ENCODE measurements at regions not wholly inside any gene's neighbourhood (a gene's known extent, or its start where the extent isn't known, plus 50 kb on each side); places are given as distances from the start of the nearest gene placed in this dataset.

DNA sequence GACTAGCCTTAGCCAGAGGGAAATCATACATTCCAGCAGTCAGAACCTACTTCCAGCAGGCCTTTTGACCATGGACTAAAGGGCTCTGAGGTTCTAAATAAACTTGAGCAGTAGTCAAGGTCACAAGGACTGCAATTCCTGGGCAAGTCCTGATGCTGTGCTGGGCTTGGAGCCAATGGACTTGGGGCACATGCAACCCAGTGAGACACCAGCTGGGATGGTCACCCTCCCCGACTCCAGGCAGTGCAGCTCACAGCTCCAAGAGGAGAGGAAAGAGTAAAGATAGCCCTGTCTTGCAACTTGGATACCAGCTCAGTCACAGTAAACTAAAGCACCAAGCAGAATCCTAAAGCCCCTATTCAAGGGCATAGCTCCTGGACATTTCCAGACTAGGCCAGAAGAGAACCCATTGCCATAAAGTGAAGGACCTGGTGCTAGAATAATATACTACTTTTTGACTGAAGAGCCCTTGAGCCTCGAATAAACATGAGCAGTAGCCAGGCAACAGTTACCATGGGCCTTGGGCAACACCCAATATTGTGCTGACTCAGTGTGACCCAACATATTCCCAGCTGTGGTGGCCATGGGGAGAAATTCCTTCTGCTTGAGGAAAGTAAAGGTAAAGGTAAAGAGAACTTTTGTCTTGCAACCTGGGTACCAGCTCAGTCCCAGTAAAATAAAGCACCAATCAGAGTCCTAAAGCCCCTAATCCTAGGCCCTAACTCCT is 226.2 kb upstream of the CLEC14A start:
- H3K27ac ChIP-seq (ENCODE audit: low read length): no peak overlapping the region
- POLR2A ChIA-PET: no interaction called here
- intact Hi-C loops (cut with micrococcal nuclease; ENCODE audit: unreplicated experiment): no loop called here
- no TSS peak for BruUV-seq (replicated peaks)
- CTCF ChIA-PET: no interaction called here
- ATAC-seq: no peak
- TF ChIP-seq, protein P1, sequence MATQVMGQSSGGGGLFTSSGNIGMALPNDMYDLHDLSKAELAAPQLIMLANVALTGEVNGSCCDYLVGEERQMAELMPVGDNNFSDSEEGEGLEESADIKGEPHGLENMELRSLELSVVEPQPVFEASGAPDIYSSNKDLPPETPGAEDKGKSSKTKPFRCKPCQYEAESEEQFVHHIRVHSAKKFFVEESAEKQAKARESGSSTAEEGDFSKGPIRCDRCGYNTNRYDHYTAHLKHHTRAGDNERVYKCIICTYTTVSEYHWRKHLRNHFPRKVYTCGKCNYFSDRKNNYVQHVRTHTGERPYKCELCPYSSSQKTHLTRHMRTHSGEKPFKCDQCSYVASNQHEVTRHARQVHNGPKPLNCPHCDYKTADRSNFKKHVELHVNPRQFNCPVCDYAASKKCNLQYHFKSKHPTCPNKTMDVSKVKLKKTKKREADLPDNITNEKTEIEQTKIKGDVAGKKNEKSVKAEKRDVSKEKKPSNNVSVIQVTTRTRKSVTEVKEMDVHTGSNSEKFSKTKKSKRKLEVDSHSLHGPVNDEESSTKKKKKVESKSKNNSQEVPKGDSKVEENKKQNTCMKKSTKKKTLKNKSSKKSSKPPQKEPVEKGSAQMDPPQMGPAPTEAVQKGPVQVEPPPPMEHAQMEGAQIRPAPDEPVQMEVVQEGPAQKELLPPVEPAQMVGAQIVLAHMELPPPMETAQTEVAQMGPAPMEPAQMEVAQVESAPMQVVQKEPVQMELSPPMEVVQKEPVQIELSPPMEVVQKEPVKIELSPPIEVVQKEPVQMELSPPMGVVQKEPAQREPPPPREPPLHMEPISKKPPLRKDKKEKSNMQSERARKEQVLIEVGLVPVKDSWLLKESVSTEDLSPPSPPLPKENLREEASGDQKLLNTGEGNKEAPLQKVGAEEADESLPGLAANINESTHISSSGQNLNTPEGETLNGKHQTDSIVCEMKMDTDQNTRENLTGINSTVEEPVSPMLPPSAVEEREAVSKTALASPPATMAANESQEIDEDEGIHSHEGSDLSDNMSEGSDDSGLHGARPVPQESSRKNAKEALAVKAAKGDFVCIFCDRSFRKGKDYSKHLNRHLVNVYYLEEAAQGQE (IDR thresholded peaks at IDR 0.05; ENCODE audit: insufficient read depth in 1 of 2, low read depth in 2 of 2, low read length in 1 of 2): no peak
- TF ChIP-seq, protein P2, sequence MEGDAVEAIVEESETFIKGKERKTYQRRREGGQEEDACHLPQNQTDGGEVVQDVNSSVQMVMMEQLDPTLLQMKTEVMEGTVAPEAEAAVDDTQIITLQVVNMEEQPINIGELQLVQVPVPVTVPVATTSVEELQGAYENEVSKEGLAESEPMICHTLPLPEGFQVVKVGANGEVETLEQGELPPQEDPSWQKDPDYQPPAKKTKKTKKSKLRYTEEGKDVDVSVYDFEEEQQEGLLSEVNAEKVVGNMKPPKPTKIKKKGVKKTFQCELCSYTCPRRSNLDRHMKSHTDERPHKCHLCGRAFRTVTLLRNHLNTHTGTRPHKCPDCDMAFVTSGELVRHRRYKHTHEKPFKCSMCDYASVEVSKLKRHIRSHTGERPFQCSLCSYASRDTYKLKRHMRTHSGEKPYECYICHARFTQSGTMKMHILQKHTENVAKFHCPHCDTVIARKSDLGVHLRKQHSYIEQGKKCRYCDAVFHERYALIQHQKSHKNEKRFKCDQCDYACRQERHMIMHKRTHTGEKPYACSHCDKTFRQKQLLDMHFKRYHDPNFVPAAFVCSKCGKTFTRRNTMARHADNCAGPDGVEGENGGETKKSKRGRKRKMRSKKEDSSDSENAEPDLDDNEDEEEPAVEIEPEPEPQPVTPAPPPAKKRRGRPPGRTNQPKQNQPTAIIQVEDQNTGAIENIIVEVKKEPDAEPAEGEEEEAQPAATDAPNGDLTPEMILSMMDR (IDR thresholded peaks at IDR 0.05): no peak
- TF ChIP-seq SIN3A (IDR thresholded peaks at IDR 0.05; ENCODE audit: borderline replicate concordance, insufficient read depth, low read depth, low read length): no peak
- TF ChIP-seq POLR2AphosphoS5 (IDR thresholded peaks at IDR 0.05; ENCODE audit: low read depth, low read length): no peak
- TF ChIP-seq TCF7L2 (IDR thresholded peaks at IDR 0.05; ENCODE audit: low read depth, low read length): no peak
- no peaks in the 10 kb centered on the region for H3K27me3 ChIP-seq (ENCODE audit: control insufficient read depth, insufficient read depth, low read length)
- in situ Hi-C loops (cut with HindIII; ENCODE audit: low pct_unique_long_range_greater_than_20kb, low sequenced_read_pairs): no loop called here
- no peaks in the 10 kb centered on the region for H3K4me1 ChIP-seq (ENCODE audit: control insufficient read depth, insufficient read depth, low read length)
- H3K9me3 ChIP-seq (ENCODE audit: control insufficient read depth, insufficient read depth, low read depth, low read length): no peaks in the 10 kb centered on the region
- no peaks in the 10 kb centered on the region for H3K36me3 ChIP-seq (ENCODE audit: control insufficient read depth, insufficient read depth, low read length)
- H3K4me3 ChIP-seq (ENCODE audit: low read depth in 2 of 2, low read length in 2 of 2): no peak overlapping the region
- DNase-seq (ENCODE audit: low read depth, low spot score): no peak

DNA sequence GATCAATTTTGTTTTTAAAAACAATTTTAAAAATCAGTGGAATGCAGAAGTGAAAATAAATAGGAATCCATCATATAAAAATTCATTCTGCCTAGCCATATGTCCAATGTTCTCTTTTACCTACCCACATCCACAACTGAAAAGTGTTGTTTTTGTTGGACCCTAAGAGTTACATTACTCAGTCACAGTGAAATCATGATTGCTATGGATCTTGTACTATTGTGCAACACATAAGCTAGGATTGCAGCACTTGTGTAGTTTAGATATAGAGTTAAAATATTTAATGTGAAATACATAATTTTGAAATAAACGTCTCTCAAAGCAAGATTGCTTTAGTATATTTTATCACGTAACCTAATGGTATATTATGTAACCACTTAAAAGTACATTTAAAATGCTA is 213.3 kb upstream of the CLEC14A start:
- TF ChIP-seq, protein P1 (IDR thresholded peaks at IDR 0.05; ENCODE audit: insufficient read depth in 1 of 2, low read depth in 2 of 2, low read length in 1 of 2): no peak
- TF ChIP-seq SIN3A (IDR thresholded peaks at IDR 0.05; ENCODE audit: borderline replicate concordance, insufficient read depth, low read depth, low read length) (no peak), POLR2AphosphoS5 (IDR thresholded peaks at IDR 0.05; ENCODE audit: low read depth, low read length) (no peak), TCF7L2 (IDR thresholded peaks at IDR 0.05; ENCODE audit: low read depth, low read length) (no peak)
- TF ChIP-seq, protein P2 (IDR thresholded peaks at IDR 0.05): no peak
- ATAC-seq (no peak), DNase-seq (ENCODE audit: low read depth, low spot score) (no peak)
- intact Hi-C loops (cut with micrococcal nuclease; ENCODE audit: unreplicated experiment) (no loop called here), in situ Hi-C loops (cut with HindIII; ENCODE audit: low pct_unique_long_range_greater_than_20kb, low sequenced_read_pairs) (no loop called here)
- no TSS peak for BruUV-seq (replicated peaks)
- Histone ChIP-seq H3K27ac (ENCODE audit: low read length) (no peak overlapping the region), H3K27me3 (ENCODE audit: control insufficient read depth, insufficient read depth, low read length) (no peaks in the 10 kb centered on the region), H3K4me1 (ENCODE audit: control insufficient read depth, insufficient read depth, low read length) (no peaks in the 10 kb centered on the region), H3K4me3 (ENCODE audit: low read depth in 2 of 2, low read length in 2 of 2) (no peak overlapping the region), H3K36me3 (ENCODE audit: control insufficient read depth, insufficient read depth, low read length) (no peaks in the 10 kb centered on the region), H3K9me3 (ENCODE audit: control insufficient read depth, insufficient read depth, low read depth, low read length) (no peaks in the 10 kb centered on the region; the same call in 1 of the 2 replicates)
- CTCF ChIA-PET: no interaction called here
- POLR2A ChIA-PET: no interaction called here

Data from Panc1 (cell line).